ENCODE measurements at regions not wholly inside any gene's neighbourhood (a gene's known extent, or its start where the extent isn't known, plus 50 kb on each side); places are given as distances from the start of the nearest gene placed in this dataset.

- TF ChIP-seq CTCF (IDR thresholded peaks at IDR 0.05; ENCODE audit: control insufficient read depth, insufficient read depth, low read depth, low read length, missing control alignments) = no peak
- DNase-seq (ENCODE audit: low read depth) = no peak
- H3K4me3 ChIP-seq (ENCODE audit: control insufficient read depth, low read depth, low read length) = no peak overlapping the region
Observed at GRCh38 chr20:60894091-60894490, 358.0 kb upstream of the CDH4 start.

- no peak for DNase-seq (ENCODE audit: low read depth)
- H3K4me3 ChIP-seq (ENCODE audit: control insufficient read depth, low read depth, low read length) = no peak overlapping the region
- no peak for TF ChIP-seq CTCF (IDR thresholded peaks at IDR 0.05; ENCODE audit: control insufficient read depth, insufficient read depth, low read depth, low read length, missing control alignments)
Observed at GRCh38 chr20:60895363-60896079, 356.5 kb upstream of the CDH4 start.

- DNase-seq (ENCODE audit: low read depth) = no peak
- TF ChIP-seq CTCF (IDR thresholded peaks at IDR 0.05; ENCODE audit: control insufficient read depth, insufficient read depth, low read depth, low read length, missing control alignments) = no peak
- no peak overlapping the region for H3K4me3 ChIP-seq (ENCODE audit: control insufficient read depth, low read depth, low read length)
Observed at GRCh38 chr20:60897976-60898375, 354.1 kb upstream of the CDH4 start.

GRCh38 chr20:60899320-60899719 is 352.7 kb upstream of the CDH4 start:
- DNase-seq (ENCODE audit: low read depth) = no peak
- no peak for TF ChIP-seq CTCF (IDR thresholded peaks at IDR 0.05; ENCODE audit: control insufficient read depth, insufficient read depth, low read depth, low read length, missing control alignments)
- no peak overlapping the region for H3K4me3 ChIP-seq (ENCODE audit: control insufficient read depth, low read depth, low read length)

- TF ChIP-seq CTCF (IDR thresholded peaks at IDR 0.05; ENCODE audit: control insufficient read depth, insufficient read depth, low read depth, low read length, missing control alignments) = no peak
- no peak overlapping the region for H3K4me3 ChIP-seq (ENCODE audit: control insufficient read depth, low read depth, low read length)
- DNase-seq (ENCODE audit: low read depth) = no peak
Observed at GRCh38 chr20:60900618-60901017, 351.4 kb upstream of the CDH4 start.

GRCh38 chr20:60901831-60902230 is 350.2 kb upstream of the CDH4 start:
- no peak for DNase-seq (ENCODE audit: low read depth)
- no peak for TF ChIP-seq CTCF (IDR thresholded peaks at IDR 0.05; ENCODE audit: control insufficient read depth, insufficient read depth, low read depth, low read length, missing control alignments)
- no peak overlapping the region for H3K4me3 ChIP-seq (ENCODE audit: control insufficient read depth, low read depth, low read length)
